Erythroblast (primary cell): ENCODE measurements at regions not wholly inside any gene's neighbourhood (a gene's known extent, or its start where the extent isn't known, plus 50 kb on each side); places are given as distances from the start of the nearest gene placed in this dataset.

Experiments used
- GATA1 ChIP-seq: IDR thresholded peaks from 2 replicates; pipeline ENCODE4 v1.6.1; 2011; ENCODE audit warnings: low read depth, mild to moderate bottlenecking, control low read depth, low read length, moderate library complexity
- POLR2A ChIP-seq: IDR thresholded peaks from 2 replicates; pipeline ENCODE4 v1.6.1; 2011; ENCODE audit warnings: mild to moderate bottlenecking, low read length

DNA sequence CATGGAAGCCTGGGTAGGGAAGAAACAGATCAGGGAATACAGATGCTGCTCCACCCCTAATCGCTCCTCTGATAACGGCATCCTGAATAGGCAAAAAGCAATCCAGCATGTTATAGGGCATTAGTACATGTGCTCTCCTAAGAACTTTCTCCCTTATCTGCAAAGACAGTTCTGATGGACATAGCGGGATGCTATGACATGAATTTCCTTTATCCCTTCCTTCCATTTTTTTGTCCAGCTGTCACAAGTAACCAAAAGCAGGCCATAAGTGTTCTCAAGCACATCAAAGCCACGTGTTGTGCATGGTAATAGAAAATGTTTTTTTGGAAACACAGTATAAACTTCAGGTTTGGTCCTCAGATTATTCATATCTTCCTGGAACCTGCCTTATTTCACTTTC lies 141.4 kb upstream of the MON1B start:
- TF ChIP-seq POLR2A = no peak
- TF ChIP-seq GATA1 = no peak
